Hepatocyte (in vitro differentiated cells): ENCODE measurements at regions not wholly inside any gene's neighbourhood (a gene's known extent, or its start where the extent isn't known, plus 50 kb on each side); places are given as distances from the start of the nearest gene placed in this dataset.

Source experiments
- DNase-seq: peaks from one replicate; pipeline ENCODE4 v3.0.0-alpha.2; 2016; ENCODE audit warnings: low spot score
- H2AFZ ChIP-seq: fragments of 200-600 bp; sonication (generic); 2 replicates; pipeline ENCODE4 v1.6.0; 2016; ENCODE audit warnings: antibody characterized with exemption, mild to moderate bottlenecking
- H3K27ac ChIP-seq: fragments of 200-600 bp; sonication (generic); 2 replicates; pipeline ENCODE4 v1.5.1; 2016; ENCODE audit warnings: mild to moderate bottlenecking
- H3K27me3 ChIP-seq: fragments of 200-600 bp; sonication (generic); 2 replicates; pipeline ENCODE4 v1.6.1; 2016
- H3K36me3 ChIP-seq: fragments of 200-600 bp; sonication (generic); replicated peaks from 2 replicates; pipeline ENCODE4 v1.5.1; 2016; ENCODE audit warnings: low read depth; ENCODE audit not compliant: insufficient read depth
- H3K4me1 ChIP-seq: fragments of 200-600 bp; sonication (generic); 2 replicates; pipeline ENCODE4 v1.5.1; 2016; ENCODE audit warnings: mild to moderate bottlenecking, moderate library complexity; ENCODE audit not compliant: insufficient read depth
- H3K4me2 ChIP-seq: fragments of 200-600 bp; sonication (generic); 2 replicates; pipeline ENCODE4 v1.6.0; 2016
- H3K4me3 ChIP-seq: fragments of 200-600 bp; sonication (generic); 2 replicates; pipeline ENCODE4 v1.5.1; 2016; ENCODE audit warnings: mild to moderate bottlenecking
- H3K79me2 ChIP-seq: fragments of 200-600 bp; sonication (generic); 2 replicates; pipeline ENCODE4 v1.6.0; 2017; ENCODE audit warnings: mild to moderate bottlenecking
- H3K9me2 ChIP-seq: fragments of 200-600 bp; sonication (generic); replicated peaks from 2 replicates; pipeline ENCODE4 v1.6.0; 2017; ENCODE audit warnings: mild to moderate bottlenecking; ENCODE audit not compliant: insufficient read depth
- H3K9me3 ChIP-seq: fragments of 200-600 bp; sonication (generic); 2 replicates; pipeline ENCODE4 v1.5.1; 2016; ENCODE audit warnings: low read depth, mild to moderate bottlenecking
- H4K20me1 ChIP-seq: fragments of 200-600 bp; sonication (generic); 2 replicates; pipeline ENCODE4 v1.6.0; 2016; ENCODE audit warnings: mild to moderate bottlenecking; ENCODE audit not compliant: insufficient read depth, poor library complexity, severe bottlenecking
- EZH2 ChIP-seq: fragments of 200-600 bp; sonication (generic); IDR thresholded peaks from 2 replicates; pipeline ENCODE4 v1.6.1; 2016; ENCODE audit warnings: antibody characterized with exemption, mild to moderate bottlenecking, borderline replicate concordance
- EZH2phosphoT487 ChIP-seq: fragments of 200-600 bp; sonication (generic); IDR thresholded peaks from one replicate; pipeline ENCODE4 v1.6.1; 2018; ENCODE audit warnings: antibody characterized with exemption, mild to moderate bottlenecking, low read depth, moderate library complexity; ENCODE audit not compliant: unreplicated experiment, severe bottlenecking
- WGBS: methylation state at CpG from one replicate; pipeline ENCODE4 v1.1.6; 2016; ENCODE audit warnings: low lambda C conversion rate; ENCODE audit errors: missing lambda C conversion rate; 5-methylcytosine and 5-hydroxymethylcytosine counted together
- TF ChIP-seq, protein P1 (sequence below): fragments of 200-600 bp; sonication (generic); IDR thresholded peaks from 2 replicates; pipeline ENCODE4 v1.5.1; 2016; ENCODE audit warnings: antibody characterized with exemption, mild to moderate bottlenecking; ENCODE audit not compliant: poor library complexity

DNA sequence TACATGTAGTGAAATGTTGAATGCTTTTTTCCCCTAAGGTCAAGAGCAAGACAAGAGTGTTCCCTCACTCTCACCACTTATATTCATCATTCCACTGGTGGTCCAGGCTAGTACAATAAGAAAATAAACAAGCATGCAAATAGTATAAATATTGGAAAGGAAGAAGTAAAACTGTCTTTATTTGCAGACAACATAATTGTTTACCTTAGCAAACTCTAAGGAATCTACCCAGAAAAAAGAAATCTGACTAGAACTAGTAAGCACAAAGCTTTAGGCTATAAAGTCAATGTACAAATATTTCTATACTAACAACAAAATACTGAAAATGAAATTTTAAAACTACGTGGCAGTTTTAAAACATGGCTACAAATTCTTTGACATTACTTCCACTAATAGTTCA, 101.7 kb downstream of the CYB561 start:
- TF ChIP-seq EZH2phosphoT487: no peak
- TF ChIP-seq, protein P1, sequence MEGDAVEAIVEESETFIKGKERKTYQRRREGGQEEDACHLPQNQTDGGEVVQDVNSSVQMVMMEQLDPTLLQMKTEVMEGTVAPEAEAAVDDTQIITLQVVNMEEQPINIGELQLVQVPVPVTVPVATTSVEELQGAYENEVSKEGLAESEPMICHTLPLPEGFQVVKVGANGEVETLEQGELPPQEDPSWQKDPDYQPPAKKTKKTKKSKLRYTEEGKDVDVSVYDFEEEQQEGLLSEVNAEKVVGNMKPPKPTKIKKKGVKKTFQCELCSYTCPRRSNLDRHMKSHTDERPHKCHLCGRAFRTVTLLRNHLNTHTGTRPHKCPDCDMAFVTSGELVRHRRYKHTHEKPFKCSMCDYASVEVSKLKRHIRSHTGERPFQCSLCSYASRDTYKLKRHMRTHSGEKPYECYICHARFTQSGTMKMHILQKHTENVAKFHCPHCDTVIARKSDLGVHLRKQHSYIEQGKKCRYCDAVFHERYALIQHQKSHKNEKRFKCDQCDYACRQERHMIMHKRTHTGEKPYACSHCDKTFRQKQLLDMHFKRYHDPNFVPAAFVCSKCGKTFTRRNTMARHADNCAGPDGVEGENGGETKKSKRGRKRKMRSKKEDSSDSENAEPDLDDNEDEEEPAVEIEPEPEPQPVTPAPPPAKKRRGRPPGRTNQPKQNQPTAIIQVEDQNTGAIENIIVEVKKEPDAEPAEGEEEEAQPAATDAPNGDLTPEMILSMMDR: no peak
- TF ChIP-seq EZH2: no peak
- Histone ChIP-seq H3K27me3 (no peaks in the 10 kb centered on the region), H3K79me2 (no peaks in the 10 kb centered on the region), H2AFZ (no peak overlapping the region), H3K9me3 (no peaks in the 10 kb centered on the region), H3K9me2 (no peaks in the 10 kb centered on the region), H4K20me1 (no peaks in the 10 kb centered on the region), H3K4me3 (no peak overlapping the region), H3K27ac (no peak overlapping the region), H3K4me1 (no peaks in the 10 kb centered on the region), H3K36me3 (no peaks in the 10 kb centered on the region), H3K4me2 (no peak overlapping the region)
- DNase-seq: no peak
- 75% methylated on average over 1 of the region's 1 CpG for WGBS

DNA sequence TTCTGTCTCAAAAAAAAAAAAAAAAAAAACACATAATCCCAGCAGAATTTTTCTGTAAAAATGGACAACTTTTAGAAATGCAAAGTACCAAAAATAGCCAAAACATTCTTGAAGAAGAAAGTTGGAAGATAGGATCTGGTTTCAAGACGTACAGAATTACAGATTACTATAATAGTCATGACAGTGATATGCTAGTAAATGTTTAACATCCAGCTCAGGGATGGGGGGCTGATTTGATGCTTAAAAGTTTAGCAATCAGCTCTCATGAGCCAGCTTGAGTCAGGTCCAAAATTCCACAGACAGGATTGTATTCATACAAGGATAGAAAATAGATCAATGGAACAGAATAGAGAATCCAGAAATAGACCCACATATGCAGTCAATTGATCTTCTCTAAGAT, 100.5 kb downstream of the CYB561 start:
- no peak for TF ChIP-seq EZH2phosphoT487
- DNase-seq: no peak
- Histone ChIP-seq H3K36me3 (no peaks in the 10 kb centered on the region), H2AFZ (no peak overlapping the region), H3K4me2 (no peak overlapping the region), H3K9me2 (no peaks in the 10 kb centered on the region), H4K20me1 (no peaks in the 10 kb centered on the region), H3K27ac (no peak overlapping the region), H3K79me2 (no peaks in the 10 kb centered on the region), H3K4me3 (no peak overlapping the region), H3K9me3 (no peaks in the 10 kb centered on the region), H3K27me3 (no peaks in the 10 kb centered on the region), H3K4me1 (no peaks in the 10 kb centered on the region)
- WGBS: 68% methylated on average over 1 of the region's 1 CpG

DNA sequence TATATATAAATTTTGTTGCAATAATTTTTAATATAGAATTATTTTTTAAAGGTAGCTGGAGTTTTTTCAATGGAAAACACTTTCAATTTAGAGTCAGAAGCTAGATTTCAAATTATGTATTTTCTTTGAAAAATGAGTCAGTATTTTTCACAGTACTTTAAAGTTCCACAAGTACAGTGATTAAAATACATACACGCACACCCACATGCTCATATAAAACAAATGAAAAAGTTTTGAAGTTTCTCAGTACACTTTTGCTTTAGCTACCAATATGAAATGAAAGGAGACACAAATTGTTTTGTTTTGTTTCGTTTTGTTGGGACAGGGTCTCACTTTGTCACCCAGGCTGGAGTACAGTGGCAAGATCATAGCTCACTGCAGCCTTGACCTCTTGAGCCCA, 98.6 kb downstream of the CYB561 start:
- Histone ChIP-seq H3K4me1 (no peaks in the 10 kb centered on the region), H3K4me2 (no peak overlapping the region), H3K4me3 (no peak overlapping the region), H2AFZ (no peak overlapping the region), H3K9me3 (no peaks in the 10 kb centered on the region), H3K27ac (no peak overlapping the region), H3K36me3 (no peaks in the 10 kb centered on the region), H4K20me1 (no peaks in the 10 kb centered on the region), H3K9me2 (no peaks in the 10 kb centered on the region), H3K27me3 (no peaks in the 10 kb centered on the region), H3K79me2 (no peaks in the 10 kb centered on the region)
- no peak for DNase-seq
- 93% methylated on average over 2 of the region's 2 CpGs for WGBS
- no peak for TF ChIP-seq EZH2
- TF ChIP-seq EZH2phosphoT487: no peak
- TF ChIP-seq, protein P1: no peak

DNA sequence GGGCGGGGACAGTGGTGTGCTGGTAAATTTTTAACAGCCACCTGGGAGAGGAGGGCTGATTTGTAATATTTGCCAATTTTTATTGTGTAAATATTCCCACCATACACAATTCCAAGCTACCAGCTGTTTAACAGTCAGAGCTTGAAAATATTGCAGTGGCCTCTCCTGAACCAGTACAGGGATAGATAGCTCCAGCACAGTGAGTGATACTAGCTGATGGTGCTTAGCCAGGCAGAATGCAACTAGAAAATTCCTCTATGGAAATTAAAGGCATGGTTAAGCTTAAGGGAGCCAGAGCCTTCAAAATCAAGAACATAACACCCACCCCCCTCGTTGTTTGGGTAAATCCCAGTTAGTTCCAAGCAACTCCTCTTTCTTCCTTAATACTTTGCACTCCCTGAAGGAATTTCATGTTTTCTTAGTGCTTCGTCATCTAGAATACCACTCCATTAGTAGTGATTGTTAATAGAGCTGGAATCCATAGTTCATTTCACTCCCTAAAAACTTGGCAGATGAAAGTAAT, 96.6 kb downstream of the CYB561 start:
- H3K27me3 ChIP-seq: no peaks in the 10 kb centered on the region
- no peaks in the 10 kb centered on the region for H3K36me3 ChIP-seq
- 92% methylated on average over 3 of the region's 3 CpGs for WGBS
- H3K4me2 ChIP-seq: no peak overlapping the region
- H3K4me3 ChIP-seq: no peak overlapping the region
- no peak overlapping the region for H3K27ac ChIP-seq
- TF ChIP-seq, protein P1: no peak
- no peaks in the 10 kb centered on the region for H3K9me2 ChIP-seq
- DNase-seq: no peak
- H3K9me3 ChIP-seq: no peaks in the 10 kb centered on the region
- no peaks in the 10 kb centered on the region for H3K79me2 ChIP-seq
- no peaks in the 10 kb centered on the region for H4K20me1 ChIP-seq
- no peaks in the 10 kb centered on the region for H3K4me1 ChIP-seq
- H2AFZ ChIP-seq: no peak overlapping the region
